ENCODE measurements at regions not wholly inside any gene's neighbourhood (a gene's known extent, or its start where the extent isn't known, plus 50 kb on each side); places are given as distances from the start of the nearest gene placed in this dataset.
"Not testable (repeated sequence)": the region's sequence is repeated elsewhere in the genome, so short reads cannot be mapped to it uniquely, and the experiment has no call there.

GRCh38 chr11:38598418-38598817 lies 2000.4 kb upstream of the RAG2 start:
- in situ Hi-C loops (cut with HindIII; ENCODE audit: low sequenced_read_pairs): no loop called here

GRCh38 chr11:38595359-38596016 lies 1997.5 kb upstream of the RAG2 start:
- in situ Hi-C loops (cut with HindIII; ENCODE audit: low sequenced_read_pairs): not testable (repeated sequence)

DNA sequence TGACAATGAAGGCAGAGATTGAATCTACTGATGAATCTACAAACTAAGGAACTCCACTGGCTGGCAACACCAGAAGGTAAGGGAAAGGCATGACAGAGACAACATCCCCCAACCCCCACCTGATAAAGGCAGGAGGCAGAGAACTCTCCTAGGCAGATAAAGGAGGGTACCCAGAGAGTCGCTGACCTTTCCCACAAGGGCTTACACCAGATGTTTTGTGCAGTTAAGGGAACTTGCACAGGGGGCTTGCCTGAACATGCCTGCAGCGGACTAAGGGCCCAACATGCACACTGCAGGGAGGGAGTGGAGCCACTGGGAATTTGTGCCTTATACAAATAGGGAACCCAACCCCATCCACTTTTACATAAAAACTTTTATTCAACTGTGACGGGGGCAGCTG lies 1996.9 kb upstream of the RAG2 start:
- in situ Hi-C loops (cut with HindIII; ENCODE audit: low sequenced_read_pairs): no loop called here

GRCh38 chr11:38593649-38594048 lies 1995.6 kb upstream of the RAG2 start:
- in situ Hi-C loops (cut with HindIII; ENCODE audit: low sequenced_read_pairs): no loop called here

DNA sequence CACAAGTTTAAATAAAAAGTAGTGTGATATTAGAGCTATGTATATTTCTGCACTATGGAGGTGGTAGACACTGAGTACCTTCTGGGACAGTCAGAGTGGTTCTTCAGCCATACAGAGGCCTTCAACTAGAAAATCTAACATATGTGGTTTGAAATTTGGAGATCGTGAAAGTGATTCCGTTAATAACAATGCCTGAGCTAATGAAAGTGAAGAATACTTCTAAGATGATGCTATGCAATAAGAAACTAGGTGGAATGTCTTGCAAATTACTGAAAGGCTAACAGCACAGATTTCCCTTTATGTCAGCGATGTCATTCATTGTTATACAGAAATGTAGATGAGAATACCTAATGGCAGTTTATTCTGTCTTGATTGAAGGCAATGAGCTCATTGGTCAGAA lies 1984.7 kb upstream of the RAG2 start:
- in situ Hi-C loops (cut with HindIII; ENCODE audit: low sequenced_read_pairs): no loop called here

- in situ Hi-C loops (cut with HindIII; ENCODE audit: low sequenced_read_pairs): no loop called here
Observed at GRCh38 chr11:38582151-38582550, 1984.1 kb upstream of the RAG2 start.

DNA sequence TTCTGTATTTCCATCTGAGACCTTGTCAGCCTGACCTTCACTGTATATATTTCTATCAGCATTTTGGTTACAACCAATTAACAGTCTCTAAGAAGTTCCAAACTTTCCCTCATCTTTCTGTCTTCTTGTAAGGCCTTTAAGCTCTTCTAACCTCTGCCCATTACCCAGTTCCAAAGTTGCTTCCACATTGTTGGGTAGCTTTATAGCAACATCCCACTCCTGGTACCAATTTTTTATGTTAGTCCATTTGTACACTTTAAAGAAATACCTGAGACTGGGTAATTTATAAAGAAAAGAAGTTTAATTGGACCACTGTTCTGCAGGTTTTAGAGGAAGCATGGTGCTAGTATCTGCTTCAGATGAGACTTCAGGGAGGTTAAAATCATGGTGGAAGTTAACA lies 1979.7 kb upstream of the RAG2 start:
- in situ Hi-C loops (cut with HindIII; ENCODE audit: low sequenced_read_pairs): no loop called here

GRCh38 chr11:38562562-38562961 lies 1964.5 kb upstream of the RAG2 start:
- in situ Hi-C loops (cut with HindIII; ENCODE audit: low sequenced_read_pairs): no loop called here

DNA sequence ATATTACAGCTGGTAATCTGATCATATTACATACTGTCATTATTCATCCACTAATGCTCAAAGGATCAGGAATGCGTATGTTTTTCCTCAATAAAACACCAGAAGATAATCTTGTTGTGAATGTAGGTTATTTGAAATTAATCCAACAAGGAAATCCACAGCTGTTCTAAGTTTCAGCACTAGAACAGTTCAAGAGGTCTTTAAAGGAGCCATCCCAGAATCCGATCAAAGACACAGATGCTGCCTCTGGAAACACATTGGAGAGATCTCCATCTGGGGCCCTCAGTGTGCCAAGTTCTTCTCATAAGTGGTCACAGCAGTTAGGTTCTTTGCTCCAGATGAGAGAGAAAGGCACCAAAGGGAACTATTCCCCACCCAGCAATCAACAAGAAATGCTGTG lies 1955.1 kb upstream of the RAG2 start:
- in situ Hi-C loops (cut with HindIII; ENCODE audit: low sequenced_read_pairs): no loop called here

DNA sequence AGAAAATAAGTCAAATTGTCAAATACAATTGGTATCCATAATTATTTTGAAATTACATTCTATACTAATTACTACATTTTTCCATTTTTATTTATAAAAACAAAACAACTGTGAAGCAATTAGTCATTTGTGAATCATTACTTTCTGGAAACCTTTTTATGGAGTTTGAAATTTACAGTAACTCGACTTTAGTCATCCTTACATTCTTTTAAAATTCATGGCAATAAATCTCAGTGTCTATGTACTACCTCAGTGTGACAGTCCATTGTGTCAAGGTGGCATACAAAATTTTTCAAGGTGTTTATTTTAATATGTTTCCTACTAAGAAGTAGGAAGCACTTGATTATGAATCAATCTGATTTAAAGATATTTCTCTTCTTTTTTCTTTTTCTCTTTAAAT lies 1949.4 kb upstream of the RAG2 start:
- in situ Hi-C loops (cut with HindIII; ENCODE audit: low sequenced_read_pairs): no loop called here

- in situ Hi-C loops (cut with HindIII; ENCODE audit: low sequenced_read_pairs): no loop called here
Observed at GRCh38 chr11:38543986-38544385, 1946.0 kb upstream of the RAG2 start.

- in situ Hi-C loops (cut with HindIII; ENCODE audit: low sequenced_read_pairs): no loop called here
Observed at GRCh38 chr11:38543311-38543710, 1945.3 kb upstream of the RAG2 start.

DNA sequence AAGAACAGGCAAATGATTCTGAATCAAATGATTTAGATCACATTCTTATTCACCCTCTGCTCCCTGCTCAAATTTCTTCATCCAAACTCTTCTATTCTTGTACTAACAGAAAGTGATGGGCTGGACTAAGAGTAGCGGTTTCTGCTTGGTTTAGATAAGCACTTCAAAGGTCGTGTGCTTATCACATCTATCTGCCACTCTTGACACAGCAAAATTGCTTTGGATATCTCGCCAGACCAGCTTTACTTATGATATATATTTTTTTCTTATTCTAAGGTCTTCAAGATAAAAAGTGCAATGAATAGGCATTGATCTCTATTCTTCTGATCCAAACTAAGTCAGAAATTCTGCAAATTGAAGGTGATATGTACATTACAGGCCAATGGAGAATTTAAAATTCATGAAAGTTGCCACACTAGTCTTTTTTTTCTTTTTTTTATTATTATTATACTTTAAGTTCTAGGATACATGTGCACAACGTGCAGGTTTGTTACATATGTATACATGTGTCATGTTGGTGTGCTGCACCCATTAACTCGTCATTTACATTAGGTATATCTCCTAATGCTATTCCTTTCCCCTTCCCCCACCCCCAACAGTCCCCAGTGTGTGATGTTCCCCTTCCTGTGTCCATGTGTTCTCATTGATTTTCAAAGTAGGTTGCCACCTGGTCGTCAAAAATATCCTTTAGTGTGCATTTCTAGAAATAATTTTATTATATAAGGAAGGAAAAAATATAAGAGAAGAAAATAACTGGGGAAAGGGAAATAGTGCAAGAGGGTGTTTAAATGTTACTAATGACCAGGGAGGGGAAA lies 1941.0 kb upstream of the RAG2 start:
- in situ Hi-C loops (cut with HindIII; ENCODE audit: low sequenced_read_pairs): no loop called here

DNA sequence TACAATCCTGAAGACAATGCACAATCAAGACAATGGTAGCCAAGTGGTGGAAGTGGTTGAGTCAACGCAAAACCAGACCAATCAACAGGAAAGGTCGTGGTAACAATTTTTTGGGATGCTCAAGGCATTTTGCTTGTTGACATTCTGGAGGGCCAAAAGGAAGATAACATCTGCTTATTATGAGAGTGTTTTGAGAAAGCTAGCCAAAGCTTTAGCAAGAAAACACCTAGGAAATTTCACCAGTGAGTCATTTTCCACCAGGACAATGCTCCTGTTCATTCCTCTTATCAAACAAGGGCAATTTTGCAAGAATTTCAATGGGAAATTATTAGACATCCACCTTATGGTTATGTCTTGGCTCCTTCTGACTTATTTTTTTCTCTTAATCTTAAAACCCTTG lies 1932.2 kb upstream of the RAG2 start:
- in situ Hi-C loops (cut with HindIII; ENCODE audit: low sequenced_read_pairs): no loop called here

DNA sequence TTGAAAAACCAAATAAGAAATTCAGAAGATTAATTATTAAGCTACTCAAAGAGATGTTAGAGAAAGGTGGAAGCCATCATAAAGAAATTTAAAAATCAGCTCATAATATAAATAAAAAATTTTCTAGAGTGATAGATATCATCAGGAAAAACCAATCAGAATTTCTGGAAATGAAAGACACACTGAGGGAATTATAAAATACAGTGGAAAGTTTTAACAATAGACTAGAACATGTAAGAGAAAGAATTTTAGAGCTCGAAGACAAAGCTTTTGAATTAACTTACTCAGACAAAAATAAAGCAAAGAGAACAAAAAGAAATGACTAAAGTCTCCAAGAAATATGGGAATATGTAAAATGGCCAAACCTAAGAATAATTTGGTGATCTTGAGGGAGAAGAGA lies 1926.9 kb upstream of the RAG2 start:
- in situ Hi-C loops (cut with HindIII; ENCODE audit: low sequenced_read_pairs): no loop called here

GRCh38 chr11:38517991-38518390 lies 1920.0 kb upstream of the RAG2 start:
- in situ Hi-C loops (cut with HindIII; ENCODE audit: low sequenced_read_pairs): no loop called here

- in situ Hi-C loops (cut with HindIII; ENCODE audit: low sequenced_read_pairs): not testable (repeated sequence)
Observed at GRCh38 chr11:38512830-38513229, 1914.8 kb upstream of the RAG2 start.

DNA sequence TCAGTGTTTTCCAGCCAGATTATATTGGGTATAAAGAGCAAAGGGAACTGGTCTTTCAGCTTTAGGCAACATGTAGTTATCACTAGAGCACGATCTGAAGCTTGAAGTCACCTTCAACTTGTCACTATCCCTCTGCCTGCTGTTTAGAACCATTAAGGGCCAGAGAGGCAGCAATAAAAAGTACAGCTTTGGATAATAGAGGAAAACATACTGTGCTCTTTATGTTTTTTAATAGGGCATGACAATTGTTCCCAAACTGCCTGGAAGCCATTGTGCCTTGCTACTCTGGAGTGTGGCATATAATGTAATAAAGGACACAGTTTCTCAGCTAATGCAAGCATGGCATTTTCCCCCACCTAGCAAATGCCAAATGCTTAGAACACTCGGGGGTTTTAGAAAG lies 1912.0 kb upstream of the RAG2 start:
- in situ Hi-C loops (cut with HindIII; ENCODE audit: low sequenced_read_pairs): no loop called here

DNA sequence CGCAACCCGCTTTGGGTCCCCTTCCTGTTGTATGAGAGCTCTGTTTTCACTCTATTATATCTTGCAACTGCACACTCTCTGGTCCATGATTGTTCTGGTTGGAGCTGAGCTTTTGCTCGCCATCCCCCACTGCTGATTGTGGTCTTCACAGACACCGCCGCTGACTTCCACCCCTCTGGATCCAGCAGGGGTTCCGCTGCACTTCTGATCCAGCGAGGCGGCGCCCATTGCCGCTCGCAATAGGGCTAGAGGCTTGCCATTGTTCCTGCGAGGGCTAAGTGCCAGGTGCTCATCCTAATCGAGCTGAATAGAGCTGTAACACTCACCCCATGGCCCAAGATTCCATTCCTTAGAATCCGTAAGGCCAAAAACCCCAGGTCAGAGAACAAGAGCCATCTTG lies 1905.8 kb upstream of the RAG2 start:
- in situ Hi-C loops (cut with HindIII; ENCODE audit: low sequenced_read_pairs): no loop called here

GRCh38 chr11:38498721-38499120 lies 1900.7 kb upstream of the RAG2 start:
- in situ Hi-C loops (cut with HindIII; ENCODE audit: low sequenced_read_pairs): no loop called here

GRCh38 chr11:38491986-38492385 lies 1894.0 kb upstream of the RAG2 start:
- in situ Hi-C loops (cut with HindIII; ENCODE audit: low sequenced_read_pairs): no loop called here

GRCh38 chr11:38481391-38481790 lies 1883.4 kb upstream of the RAG2 start:
- in situ Hi-C loops (cut with HindIII; ENCODE audit: low sequenced_read_pairs): no loop called here

Measured in endothelial cell of hepatic sinusoid (primary cell).